ENCODE measurements at regions not wholly inside any gene's neighbourhood (a gene's known extent, or its start where the extent isn't known, plus 50 kb on each side); places are given as distances from the start of the nearest gene placed in this dataset.

- TF ChIP-seq POLR2A (IDR thresholded peaks at IDR 0.05): no peak
- no peak for TF ChIP-seq CTCF (IDR thresholded peaks at IDR 0.05 in 8 of 11, conservative IDR thresholded peaks at IDR 0.05 in 3 of 11)
- no peak for TF ChIP-seq POLR2AphosphoS5 (IDR thresholded peaks at IDR 0.05)
These were observed 457.4 kb downstream of the TCERG1L start for GRCh38 chr10:130854151-130854550.
